ENCODE measurements at regions not wholly inside any gene's neighbourhood (a gene's known extent, or its start where the extent isn't known, plus 50 kb on each side); places are given as distances from the start of the nearest gene placed in this dataset.

- Histone ChIP-seq H3K27me3 (ENCODE audit: control insufficient read depth in 2 of 2, insufficient read depth in 2 of 2, low read length in 2 of 2) (no peaks in the 10 kb centered on the region), H3K4me3 (replicated peaks in 1 of 3; ENCODE audit: low read depth in 2 of 3, low read length in 3 of 3) (no peak overlapping the region), H3K79me2 (ENCODE audit: insufficient read depth, low read length) (no peaks in the 10 kb centered on the region), H3K9me3 (replicated peaks in 1 of 2; ENCODE audit: control insufficient read depth in 1 of 2, insufficient read depth in 1 of 2, low read length in 2 of 2) (peaks cover under 1 to 4% of the 10 kb centered on the region in 2 donors), H3K27ac (ENCODE audit: low read depth in 1 of 2, low read length in 2 of 2) (no peak overlapping the region), H3K4me2 (replicated peaks; ENCODE audit: extremely low read depth, low read length, poor library complexity, severe bottlenecking) (no peak overlapping the region), H3K4me1 (ENCODE audit: control insufficient read depth in 1 of 2, insufficient read depth in 2 of 2, low read length in 2 of 2) (no peaks in the 10 kb centered on the region), H2AFZ (ENCODE audit: insufficient read depth, low read depth, low read length, poor library complexity, severe bottlenecking) (no peak overlapping the region), H4K20me1 (ENCODE audit: insufficient read depth, low read length) (no peaks in the 10 kb centered on the region), H3K9ac (ENCODE audit: insufficient read depth, low read length, poor library complexity, severe bottlenecking) (no peak overlapping the region), H3K36me3 (replicated peaks in 1 of 2; ENCODE audit: control insufficient read depth in 1 of 2, insufficient read depth in 2 of 2, low read length in 2 of 2) (no peaks in the 10 kb centered on the region)
- intact Hi-C loops (cut with micrococcal nuclease): no loop called here
- Mint-ChIP-seq H3K27me3 (ENCODE audit: low read depth in 3 of 3) (no peaks in the 10 kb centered on the region), H3K4me1 (no peaks in the 10 kb centered on the region), H3K9me3 (peaks cover 0 to 6% (median 0%) of the 10 kb centered on the region in 7 donors), H3K36me3 (no peaks in the 10 kb centered on the region), H3K27ac (no peak overlapping the region), H3K4me3 (no peak overlapping the region)
- TF ChIP-seq, protein P1, sequence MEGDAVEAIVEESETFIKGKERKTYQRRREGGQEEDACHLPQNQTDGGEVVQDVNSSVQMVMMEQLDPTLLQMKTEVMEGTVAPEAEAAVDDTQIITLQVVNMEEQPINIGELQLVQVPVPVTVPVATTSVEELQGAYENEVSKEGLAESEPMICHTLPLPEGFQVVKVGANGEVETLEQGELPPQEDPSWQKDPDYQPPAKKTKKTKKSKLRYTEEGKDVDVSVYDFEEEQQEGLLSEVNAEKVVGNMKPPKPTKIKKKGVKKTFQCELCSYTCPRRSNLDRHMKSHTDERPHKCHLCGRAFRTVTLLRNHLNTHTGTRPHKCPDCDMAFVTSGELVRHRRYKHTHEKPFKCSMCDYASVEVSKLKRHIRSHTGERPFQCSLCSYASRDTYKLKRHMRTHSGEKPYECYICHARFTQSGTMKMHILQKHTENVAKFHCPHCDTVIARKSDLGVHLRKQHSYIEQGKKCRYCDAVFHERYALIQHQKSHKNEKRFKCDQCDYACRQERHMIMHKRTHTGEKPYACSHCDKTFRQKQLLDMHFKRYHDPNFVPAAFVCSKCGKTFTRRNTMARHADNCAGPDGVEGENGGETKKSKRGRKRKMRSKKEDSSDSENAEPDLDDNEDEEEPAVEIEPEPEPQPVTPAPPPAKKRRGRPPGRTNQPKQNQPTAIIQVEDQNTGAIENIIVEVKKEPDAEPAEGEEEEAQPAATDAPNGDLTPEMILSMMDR (IDR thresholded peaks at IDR 0.05): no peak
- DNase-seq: no peak
Observed at GRCh38 chr6:120899932-120900331, 434.3 kb downstream of the TBC1D32 start.

GRCh38 chr6:120894077-120894476, 440.2 kb downstream of the TBC1D32 start:
- H3K79me2 ChIP-seq (ENCODE audit: insufficient read depth, low read length): no peaks in the 10 kb centered on the region
- Mint-ChIP-seq H3K27ac (no peak overlapping the region), H3K4me1 (no peaks in the 10 kb centered on the region), H3K4me3 (no peak overlapping the region), H3K9me3 (peaks cover 3 to 21% (median 11%) of the 10 kb centered on the region in 7 donors), H3K36me3 (no peaks in the 10 kb centered on the region), H3K27me3 (ENCODE audit: low read depth in 3 of 3) (no peaks in the 10 kb centered on the region)
- H3K4me1 ChIP-seq (ENCODE audit: control insufficient read depth in 1 of 2, insufficient read depth in 2 of 2, low read length in 2 of 2): no peaks in the 10 kb centered on the region
- H2AFZ ChIP-seq (ENCODE audit: insufficient read depth, low read depth, low read length, poor library complexity, severe bottlenecking): no peak overlapping the region
- intact Hi-C loops (cut with micrococcal nuclease): no loop called here
- H3K4me2 ChIP-seq (replicated peaks; ENCODE audit: extremely low read depth, low read length, poor library complexity, severe bottlenecking): no peak overlapping the region
- H3K27ac ChIP-seq (ENCODE audit: low read depth in 1 of 2, low read length in 2 of 2): no peak overlapping the region
- no peak overlapping the region for H3K9ac ChIP-seq (ENCODE audit: insufficient read depth, low read length, poor library complexity, severe bottlenecking)
- no peak overlapping the region for H3K4me3 ChIP-seq (replicated peaks in 1 of 3; ENCODE audit: low read depth in 2 of 3, low read length in 3 of 3)
- no peak for DNase-seq
- no peaks in the 10 kb centered on the region for H4K20me1 ChIP-seq (ENCODE audit: insufficient read depth, low read length)
- no CpG with 5 or more reads among the region's 1 CpG for WGBS (ENCODE audit: insufficient coverage)
- H3K27me3 ChIP-seq (ENCODE audit: control insufficient read depth in 2 of 2, insufficient read depth in 2 of 2, low read length in 2 of 2): no peaks in the 10 kb centered on the region
- TF ChIP-seq, protein P1 (IDR thresholded peaks at IDR 0.05): no peak
- H3K36me3 ChIP-seq (replicated peaks in 1 of 2; ENCODE audit: control insufficient read depth in 1 of 2, insufficient read depth in 2 of 2, low read length in 2 of 2): no peaks in the 10 kb centered on the region
- peaks cover 9 to 17% of the 10 kb centered on the region in 2 donors for H3K9me3 ChIP-seq (replicated peaks in 1 of 2; ENCODE audit: control insufficient read depth in 1 of 2, insufficient read depth in 1 of 2, low read length in 2 of 2)
